ENCODE measurements at regions not wholly inside any gene's neighbourhood (a gene's known extent, or its start where the extent isn't known, plus 50 kb on each side); places are given as distances from the start of the nearest gene placed in this dataset.

DNA sequence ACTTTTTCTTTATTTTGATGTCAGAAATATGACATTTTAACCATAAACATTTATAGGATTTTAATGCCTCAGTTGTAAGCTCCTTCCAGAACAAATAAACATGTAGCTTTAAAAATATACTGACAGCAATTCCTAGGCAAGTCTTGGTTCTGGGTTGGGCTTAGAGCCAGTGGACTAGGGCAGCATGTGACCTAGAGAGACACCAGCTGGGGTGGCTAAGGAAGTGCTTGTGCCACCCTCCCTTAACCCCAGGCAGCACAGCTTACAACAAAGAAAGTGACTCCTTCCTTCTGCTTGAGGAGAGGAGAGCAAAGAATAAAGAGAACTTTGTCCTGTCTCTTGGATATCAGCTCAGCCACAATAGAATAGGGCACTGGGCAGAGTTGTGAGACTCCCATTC, 61.6 kb upstream of the KTN1 start:
- TF ChIP-seq, protein P1, sequence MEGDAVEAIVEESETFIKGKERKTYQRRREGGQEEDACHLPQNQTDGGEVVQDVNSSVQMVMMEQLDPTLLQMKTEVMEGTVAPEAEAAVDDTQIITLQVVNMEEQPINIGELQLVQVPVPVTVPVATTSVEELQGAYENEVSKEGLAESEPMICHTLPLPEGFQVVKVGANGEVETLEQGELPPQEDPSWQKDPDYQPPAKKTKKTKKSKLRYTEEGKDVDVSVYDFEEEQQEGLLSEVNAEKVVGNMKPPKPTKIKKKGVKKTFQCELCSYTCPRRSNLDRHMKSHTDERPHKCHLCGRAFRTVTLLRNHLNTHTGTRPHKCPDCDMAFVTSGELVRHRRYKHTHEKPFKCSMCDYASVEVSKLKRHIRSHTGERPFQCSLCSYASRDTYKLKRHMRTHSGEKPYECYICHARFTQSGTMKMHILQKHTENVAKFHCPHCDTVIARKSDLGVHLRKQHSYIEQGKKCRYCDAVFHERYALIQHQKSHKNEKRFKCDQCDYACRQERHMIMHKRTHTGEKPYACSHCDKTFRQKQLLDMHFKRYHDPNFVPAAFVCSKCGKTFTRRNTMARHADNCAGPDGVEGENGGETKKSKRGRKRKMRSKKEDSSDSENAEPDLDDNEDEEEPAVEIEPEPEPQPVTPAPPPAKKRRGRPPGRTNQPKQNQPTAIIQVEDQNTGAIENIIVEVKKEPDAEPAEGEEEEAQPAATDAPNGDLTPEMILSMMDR (IDR thresholded peaks at IDR 0.05; ENCODE audit: low read depth, low read length): no peak
- no peak for TF ChIP-seq EZH2phosphoT487 (IDR thresholded peaks at IDR 0.05; ENCODE audit: low read depth)

Data from OCI-LY3 (cell line).